Fibroblast of lung (primary cell): ENCODE measurements at regions not wholly inside any gene's neighbourhood (a gene's known extent, or its start where the extent isn't known, plus 50 kb on each side); places are given as distances from the start of the nearest gene placed in this dataset.
A peak's percentile ranks its signal among the peaks of the same experiment; 100 is the strongest.

Experiments used
- DNase-seq, 2 donors: peaks; one replicate each; pipeline versions ENCODE4 v3.0.0 to v3.0.0-alpha.2; 2010; ENCODE audit warnings: low read depth in 2 of 2
- H2AFZ ChIP-seq: 2 replicates; pipeline ENCODE4 v1.5.1; 2012; ENCODE audit warnings: low read length, control low read depth, inconsistent platforms
- H3K27ac ChIP-seq: 2 replicates; pipeline ENCODE4 v1.5.1; 2011; ENCODE audit warnings: low read length, control low read depth; ENCODE audit not compliant: insufficient read depth
- H3K27me3 ChIP-seq: 2 replicates; pipeline ENCODE4 v1.5.1; 2011; ENCODE audit warnings: mild to moderate bottlenecking, low read length; ENCODE audit not compliant: control insufficient read depth, insufficient read depth
- H3K36me3 ChIP-seq: 2 replicates; pipeline ENCODE4 v1.5.1; 2011; ENCODE audit warnings: low read length; ENCODE audit not compliant: control insufficient read depth, insufficient read depth
- H3K4me1 ChIP-seq: 2 replicates; pipeline ENCODE4 v1.5.1; 2011; ENCODE audit warnings: low read length; ENCODE audit not compliant: control insufficient read depth, insufficient read depth; ENCODE audit errors: extremely low read depth
- H3K4me2 ChIP-seq: 2 replicates; pipeline ENCODE4 v1.5.1; 2011; ENCODE audit warnings: low read length, control low read depth; ENCODE audit not compliant: insufficient read depth; ENCODE audit errors: extremely low read depth
- H3K4me3 ChIP-seq, 4 experiments: fragments of 200-600 bp in 1 of 4; sonication (generic) in 1 of 4; replicated peaks in 1 of 4; 2 replicates each; pipeline ENCODE4 v1.5.1; 2011 to 2016; ENCODE audit warnings: low read length in 4 of 4, low read depth in 3 of 4, mild to moderate bottlenecking in 3 of 4, control low read depth in 2 of 4, inconsistent platforms in 1 of 4, mixed read lengths in 1 of 4; ENCODE audit not compliant: insufficient read depth in 1 of 4; ENCODE audit errors: control extremely low read depth in 1 of 4
- H3K79me2 ChIP-seq: 2 replicates; pipeline ENCODE4 v1.5.1; 2012; ENCODE audit warnings: mild to moderate bottlenecking, low read length, inconsistent platforms; ENCODE audit not compliant: control insufficient read depth, insufficient read depth
- H3K9ac ChIP-seq: 2 replicates; pipeline ENCODE4 v1.5.1; 2011; ENCODE audit warnings: mild to moderate bottlenecking, low read length, control low read depth; ENCODE audit not compliant: insufficient read depth
- H3K9me3 ChIP-seq: 2 replicates; pipeline ENCODE4 v1.5.1; 2012; ENCODE audit warnings: low read depth, low read length; ENCODE audit not compliant: control insufficient read depth, insufficient read depth
- H4K20me1 ChIP-seq: 2 replicates; pipeline ENCODE4 v1.5.1; 2011; ENCODE audit warnings: low read length; ENCODE audit not compliant: control insufficient read depth, insufficient read depth; ENCODE audit errors: extremely low read depth
- CTCF ChIP-seq, 2 donors: IDR thresholded peaks in 1 of 2; conservative IDR thresholded peaks in 1 of 2; 1 replicate in 1 of 2; 2 replicates in 1 of 2; pipeline ENCODE4 v1.5.1; 2011 to 2012; ENCODE audit warnings: low read length in 2 of 2, control low read depth in 1 of 2, inconsistent platforms in 1 of 2, low read depth in 1 of 2, mild to moderate bottlenecking in 1 of 2
- EZH2 ChIP-seq: IDR thresholded peaks from 2 replicates; pipeline ENCODE4 v1.5.1; 2012; ENCODE audit warnings: low read length, control low read depth, mild to moderate bottlenecking; ENCODE audit errors: missing control alignments

GRCh38 chr13:110047496-110047895 lies 259.5 kb downstream of the COL4A1 start:
- Histone ChIP-seq H3K9ac (no peak overlapping the region), H3K4me3 (no peak overlapping the region), H3K4me1 (no peaks in the 10 kb centered on the region), H3K79me2 (no peaks in the 10 kb centered on the region), H3K27me3 (no peaks in the 10 kb centered on the region), H3K9me3 (no peaks in the 10 kb centered on the region), H3K27ac (no peak overlapping the region), H3K36me3 (no peaks in the 10 kb centered on the region), H4K20me1 (no peaks in the 10 kb centered on the region), H2AFZ (peak overlapping the region; percentile 35), H3K4me2 (peak overlapping the region; percentile 4)
- TF ChIP-seq CTCF (conservative IDR thresholded peaks at IDR 0.05 in 1 of 2, IDR thresholded peaks at IDR 0.05 in 1 of 2; ENCODE audit: low read depth in 1 of 2, low read length in 2 of 2) (no peak), EZH2 (no peak)
- DNase-seq: peak; percentile 92 to 99

DNA sequence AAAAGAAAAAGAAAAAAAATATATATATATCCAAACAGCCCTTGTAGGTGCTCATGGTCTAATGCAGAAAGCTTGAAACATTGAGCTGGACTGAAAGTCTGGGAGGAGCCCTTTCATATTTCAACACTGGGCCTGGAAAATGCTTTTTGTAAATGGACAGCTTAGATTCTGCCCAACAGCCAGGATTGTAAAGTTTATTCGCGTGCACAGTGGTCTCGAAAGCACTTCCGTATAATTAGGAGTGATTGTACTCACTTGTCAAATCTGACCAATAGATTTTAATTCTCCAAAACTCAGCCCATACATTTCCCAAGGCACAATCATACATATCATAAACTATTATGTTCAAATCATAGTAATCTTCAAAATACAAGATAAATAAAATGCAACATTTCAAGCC lies 260.1 kb downstream of the COL4A1 start:
- no peak overlapping the region for H2AFZ ChIP-seq
- H3K4me3 ChIP-seq: no peak overlapping the region
- H3K36me3 ChIP-seq: no peaks in the 10 kb centered on the region
- no peaks in the 10 kb centered on the region for H3K9me3 ChIP-seq
- no peak for TF ChIP-seq EZH2
- TF ChIP-seq CTCF (conservative IDR thresholded peaks at IDR 0.05 in 1 of 2, IDR thresholded peaks at IDR 0.05 in 1 of 2; ENCODE audit: low read depth in 1 of 2, low read length in 2 of 2): no peak
- no peaks in the 10 kb centered on the region for H4K20me1 ChIP-seq
- H3K4me2 ChIP-seq: no peak overlapping the region
- no peak overlapping the region for H3K9ac ChIP-seq
- DNase-seq: no peak
- no peaks in the 10 kb centered on the region for H3K79me2 ChIP-seq
- no peak overlapping the region for H3K27ac ChIP-seq
- no peaks in the 10 kb centered on the region for H3K27me3 ChIP-seq
- H3K4me1 ChIP-seq: no peaks in the 10 kb centered on the region

GRCh38 chr13:110045919-110046318 lies 259.5 kb upstream of the IRS2 start:
- no peak overlapping the region for H3K4me3 ChIP-seq
- no peaks in the 10 kb centered on the region for H3K36me3 ChIP-seq
- H4K20me1 ChIP-seq: no peaks in the 10 kb centered on the region
- no peaks in the 10 kb centered on the region for H3K9me3 ChIP-seq
- TF ChIP-seq EZH2: no peak
- TF ChIP-seq CTCF (conservative IDR thresholded peaks at IDR 0.05 in 1 of 2, IDR thresholded peaks at IDR 0.05 in 1 of 2; ENCODE audit: low read depth in 1 of 2, low read length in 2 of 2): no peak
- H3K27ac ChIP-seq: no peak overlapping the region
- H3K27me3 ChIP-seq: no peaks in the 10 kb centered on the region
- DNase-seq: no peak
- H3K79me2 ChIP-seq: no peaks in the 10 kb centered on the region
- H2AFZ ChIP-seq: no peak overlapping the region
- no peak overlapping the region for H3K9ac ChIP-seq
- no peak overlapping the region for H3K4me2 ChIP-seq
- H3K4me1 ChIP-seq: no peaks in the 10 kb centered on the region
